Body of pancreas (tissue), 4 donors: ENCODE measurements at regions not wholly inside any gene's neighbourhood (a gene's known extent, or its start where the extent isn't known, plus 50 kb on each side); places are given as distances from the start of the nearest gene placed in this dataset.

ENCODE experiments used
- CTCF ChIP-seq, 7 experiments: fragments of 450-650 bp in 4 of 7; fragments of 200-600 bp in 3 of 7; sonication (generic) in 3 of 7; IDR thresholded peaks; one replicate each; pipeline ENCODE4 v1.5.1; 2016 to 2019; ENCODE audit warnings: antibody characterized with exemption in 7 of 7
- POLR2A ChIP-seq, 3 donors: fragments of 450-650 bp; IDR thresholded peaks; one replicate each; pipeline ENCODE4 v1.6.1; 2016; ENCODE audit warnings: antibody characterized with exemption in 3 of 3, mild to moderate bottlenecking in 2 of 3

GRCh38 chr5:152051499-152052454, 127.1 kb upstream of the GLRA1 start:
- TF ChIP-seq POLR2A (IDR thresholded peaks at IDR 0.05) (no peak), CTCF (IDR thresholded peaks at IDR 0.05) (no peak)
